H1 (cell line): ENCODE measurements at regions not wholly inside any gene's neighbourhood (a gene's known extent, or its start where the extent isn't known, plus 50 kb on each side); places are given as distances from the start of the nearest gene placed in this dataset.

Experiments
- ASH2L ChIP-seq: fragments of 200-600, 300-600 bp; sonication (generic); IDR thresholded peaks from one replicate; pipeline ENCODE4 v1.7.1; 2017; ENCODE audit warnings: low read length
- CBX5 ChIP-seq: fragments of 300-800, 300-1000 bp; sonication (generic); IDR thresholded peaks from 2 replicates; pipeline ENCODE4 v1.7.1; 2016; ENCODE audit warnings: antibody characterized with exemption, low read length, low read depth
- CHD2 ChIP-seq: IDR thresholded peaks from 2 replicates; pipeline ENCODE4 v1.6.1; 2012; ENCODE audit warnings: low read length, improper control_type of control experiment
- CHD7 ChIP-seq: fragments of 300-600 bp; sonication (generic); IDR thresholded peaks from 2 replicates; pipeline ENCODE4 v1.7.1; 2012; ENCODE audit warnings: low read length, moderate library complexity, mild to moderate bottlenecking, inconsistent platforms; ENCODE audit not compliant: insufficient replicate concordance
- E2F6 ChIP-seq: IDR thresholded peaks from 2 replicates; pipeline ENCODE4 v1.6.1; 2012; ENCODE audit warnings: inconsistent platforms
- EP300 ChIP-seq, 2 experiments: IDR thresholded peaks; 1 replicate in 1 of 2; 2 replicates in 1 of 2; pipeline ENCODE4 v1.6.1; 2011 to 2012; ENCODE audit warnings: low read depth in 2 of 2, low read length in 2 of 2, mild to moderate bottlenecking in 2 of 2, borderline replicate concordance in 1 of 2, inconsistent platforms in 1 of 2, moderate library complexity in 1 of 2
- KDM1A ChIP-seq: fragments of 200-600, 300-600 bp; sonication (generic); IDR thresholded peaks from 2 replicates; pipeline ENCODE4 v1.7.1; 2016; ENCODE audit warnings: mild to moderate bottlenecking, low read length, borderline replicate concordance
- PHF8 ChIP-seq: fragments of 200-600 bp; sonication (generic); conservative IDR thresholded peaks from 2 replicates; pipeline ENCODE4 v1.7.1; 2012; ENCODE audit warnings: low read depth, mild to moderate bottlenecking, inconsistent platforms, low read length, moderate library complexity
- POLR2AphosphoS5 ChIP-seq: IDR thresholded peaks from 2 replicates; pipeline ENCODE4 v1.6.1; 2011; ENCODE audit warnings: low read depth, low read length

- no peak for TF ChIP-seq CHD7
- TF ChIP-seq PHF8 = no peak
- TF ChIP-seq E2F6 = no peak
- no peak for TF ChIP-seq CHD2
- TF ChIP-seq ASH2L = no peak
- no peak for TF ChIP-seq EP300 (IDR thresholded peaks at IDR 0.05; ENCODE audit: borderline replicate concordance in 1 of 2, low read depth in 2 of 2, low read length in 2 of 2)
- no peak for TF ChIP-seq KDM1A
- TF ChIP-seq CBX5 = no peak
- TF ChIP-seq POLR2AphosphoS5 = no peak
Observed at GRCh38 chr20:22810626-22811569, 224.2 kb upstream of the SSTR4 start (continued).
